ENCODE measurements at regions not wholly inside any gene's neighbourhood (a gene's known extent, or its start where the extent isn't known, plus 50 kb on each side); places are given as distances from the start of the nearest gene placed in this dataset.

- Mint-ChIP-seq H3K27me3 (ENCODE audit: insufficient read depth, unreplicated experiment) (no peaks in the 10 kb centered on the region), H3K36me3 (ENCODE audit: insufficient read depth, unreplicated experiment) (no peaks in the 10 kb centered on the region), H3K4me1 (ENCODE audit: insufficient read depth, unreplicated experiment) (no peaks in the 10 kb centered on the region), H3K27ac (ENCODE audit: low read depth, unreplicated experiment) (no peak overlapping the region), H3K4me3 (ENCODE audit: unreplicated experiment) (no peak overlapping the region), H3K9me3 (ENCODE audit: unreplicated experiment) (peaks cover 7% of the 10 kb centered on the region)
- ChIA-PET CTCF (no interaction called here), POLR2A (no interaction called here)
- intact Hi-C loops (cut with micrococcal nuclease) = no loop called here
- TF ChIP-seq CTCF (IDR thresholded peaks at IDR 0.05; ENCODE audit: unreplicated experiment) = no peak
- no TSS peak for BruUV-seq (replicated peaks)
- DNase-seq (ENCODE audit: unreplicated experiment) = no peak
Observed at GRCh38 chr13:53324656-53325055, 296.0 kb downstream of the OLFM4 start.

GRCh38 chr13:53326716-53327115, 298.1 kb downstream of the OLFM4 start:
- CTCF ChIA-PET = no interaction called here
- intact Hi-C loops (cut with micrococcal nuclease) = no loop called here
- BruUV-seq (replicated peaks) = no TSS peak
- Mint-ChIP-seq H3K27ac (ENCODE audit: low read depth, unreplicated experiment) (no peak overlapping the region), H3K27me3 (ENCODE audit: insufficient read depth, unreplicated experiment) (no peaks in the 10 kb centered on the region), H3K4me1 (ENCODE audit: insufficient read depth, unreplicated experiment) (no peaks in the 10 kb centered on the region), H3K9me3 (ENCODE audit: unreplicated experiment) (peaks cover 7% of the 10 kb centered on the region), H3K4me3 (ENCODE audit: unreplicated experiment) (no peak overlapping the region), H3K36me3 (ENCODE audit: insufficient read depth, unreplicated experiment) (no peaks in the 10 kb centered on the region)
- TF ChIP-seq CTCF (IDR thresholded peaks at IDR 0.05; ENCODE audit: unreplicated experiment) = no peak
- DNase-seq (ENCODE audit: unreplicated experiment) = no peak
- POLR2A ChIA-PET = no interaction called here

GRCh38 chr13:53327680-53328315, 299.2 kb downstream of the OLFM4 start:
- no peaks in the 10 kb centered on the region for H3K4me1 Mint-ChIP-seq (ENCODE audit: insufficient read depth, unreplicated experiment)
- H3K9me3 Mint-ChIP-seq (ENCODE audit: unreplicated experiment) = peaks cover 7% of the 10 kb centered on the region
- CTCF ChIA-PET = interaction anchor here (1.2 kb wide), 1 partner anchor 23 kb away, joined by 3 read pairs; no protein-coding TSS in a partner anchor
- no peak overlapping the region for H3K27ac Mint-ChIP-seq (ENCODE audit: low read depth, unreplicated experiment)
- intact Hi-C loops (cut with micrococcal nuclease) = no loop called here
- no peak for DNase-seq (ENCODE audit: unreplicated experiment)
- no TSS peak for BruUV-seq (replicated peaks)
- H3K4me3 Mint-ChIP-seq (ENCODE audit: unreplicated experiment) = no peak overlapping the region
- H3K27me3 Mint-ChIP-seq (ENCODE audit: insufficient read depth, unreplicated experiment) = no peaks in the 10 kb centered on the region
- POLR2A ChIA-PET = no interaction called here
- no peak for TF ChIP-seq CTCF (IDR thresholded peaks at IDR 0.05; ENCODE audit: unreplicated experiment)
- no peaks in the 10 kb centered on the region for H3K36me3 Mint-ChIP-seq (ENCODE audit: insufficient read depth, unreplicated experiment)

- TF ChIP-seq CTCF (IDR thresholded peaks at IDR 0.05; ENCODE audit: unreplicated experiment) = no peak
- H3K4me3 Mint-ChIP-seq (ENCODE audit: unreplicated experiment) = no peak overlapping the region
- DNase-seq (ENCODE audit: unreplicated experiment) = no peak
- H3K36me3 Mint-ChIP-seq (ENCODE audit: insufficient read depth, unreplicated experiment) = no peaks in the 10 kb centered on the region
- no peak overlapping the region for H3K27ac Mint-ChIP-seq (ENCODE audit: low read depth, unreplicated experiment)
- CTCF ChIA-PET = no interaction called here
- H3K9me3 Mint-ChIP-seq (ENCODE audit: unreplicated experiment) = peaks cover 24% of the 10 kb centered on the region
- BruUV-seq (replicated peaks) = no TSS peak
- POLR2A ChIA-PET = no interaction called here
- H3K27me3 Mint-ChIP-seq (ENCODE audit: insufficient read depth, unreplicated experiment) = no peaks in the 10 kb centered on the region
- intact Hi-C loops (cut with micrococcal nuclease) = no loop called here
- no peaks in the 10 kb centered on the region for H3K4me1 Mint-ChIP-seq (ENCODE audit: insufficient read depth, unreplicated experiment)
Observed at GRCh38 chr13:53336441-53337160, 308.0 kb downstream of the OLFM4 start.

All from MCF 10A (cell line).